GM19467 (cell line): ENCODE measurements at regions not wholly inside any gene's neighbourhood (a gene's known extent, or its start where the extent isn't known, plus 50 kb on each side); places are given as distances from the start of the nearest gene placed in this dataset.

ENCODE experiments used
- ATAC-seq: cut with Tn5 transposase; IDR thresholded peaks from one replicate; pipeline ENCODE4 v1.9.1; 2021; ENCODE audit warnings: mild to moderate bottlenecking, moderate library complexity; ENCODE audit not compliant: unreplicated experiment

GRCh38 chr1:58861506-58861905 is 77.7 kb upstream of the JUN start:
- ATAC-seq: no peak

DNA sequence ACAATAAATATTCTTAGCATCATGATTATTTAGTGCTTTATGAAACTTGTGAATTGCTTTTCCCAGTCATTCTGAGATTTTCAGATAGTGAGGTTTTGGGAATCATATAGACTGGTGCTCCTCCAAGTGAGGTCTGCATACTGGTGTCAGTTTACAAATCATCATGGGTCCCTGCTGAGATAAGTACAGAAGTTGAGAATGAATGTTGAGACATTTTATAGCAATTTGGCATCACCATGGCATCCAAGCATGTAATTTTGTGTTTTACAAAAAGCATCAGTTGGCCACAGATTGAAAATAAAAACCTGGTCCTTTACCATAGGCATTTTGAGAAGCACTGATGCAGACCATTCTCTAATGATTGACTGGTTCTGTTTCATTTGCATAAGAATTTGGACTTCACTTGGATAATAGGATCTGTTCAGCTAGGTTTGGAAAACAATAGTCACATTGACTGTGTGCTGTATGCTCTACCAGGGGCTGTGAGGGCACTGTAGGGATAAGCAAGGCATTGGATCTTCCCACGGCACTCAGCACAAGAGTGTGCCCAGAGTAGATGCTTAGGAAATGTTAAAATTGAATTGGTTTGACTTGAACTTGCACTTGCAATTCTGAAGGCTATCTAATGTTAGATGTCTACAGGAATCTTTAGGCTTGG is 79.0 kb upstream of the JUN start:
- no peak for ATAC-seq

DNA sequence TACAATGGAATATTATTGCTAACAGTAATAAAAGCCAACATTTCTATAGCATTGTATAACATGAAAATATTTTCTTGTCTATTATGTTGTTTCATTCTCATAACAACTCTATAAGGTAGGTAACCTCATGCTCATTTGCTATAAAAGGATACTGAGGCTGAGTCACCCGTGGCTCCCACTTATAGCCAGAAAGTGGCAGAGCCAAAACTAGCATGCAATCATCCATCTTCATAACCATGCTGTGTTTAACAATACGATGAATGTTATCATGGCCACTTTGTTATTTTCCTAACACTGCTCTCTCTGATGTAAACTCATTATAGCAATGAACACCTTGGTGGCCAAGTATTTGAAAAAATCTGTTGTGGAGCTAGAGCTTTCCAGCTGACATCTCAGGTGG is 80.8 kb upstream of the JUN start:
- no peak for ATAC-seq

DNA sequence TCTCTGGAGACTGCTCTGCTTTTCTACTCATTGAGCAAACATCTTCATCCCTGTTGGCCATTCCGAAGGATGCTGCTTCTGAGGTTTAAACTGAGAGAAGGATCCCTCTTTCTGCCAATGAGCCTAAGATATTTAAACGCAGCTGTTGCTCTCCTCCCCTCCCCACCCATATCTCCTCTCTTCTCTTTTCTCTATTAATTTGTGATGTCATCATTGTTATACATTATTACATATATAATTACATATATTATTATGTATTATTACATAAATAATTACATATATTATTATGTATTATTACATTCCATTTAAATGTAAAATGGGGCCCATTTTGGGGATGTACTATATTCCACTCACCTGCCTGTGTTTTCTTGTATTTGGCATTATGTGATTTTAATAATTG is 82.7 kb upstream of the JUN start:
- no peak for ATAC-seq

- ATAC-seq: no peak
Observed at GRCh38 chr1:58869638-58870297, 85.9 kb upstream of the JUN start.

DNA sequence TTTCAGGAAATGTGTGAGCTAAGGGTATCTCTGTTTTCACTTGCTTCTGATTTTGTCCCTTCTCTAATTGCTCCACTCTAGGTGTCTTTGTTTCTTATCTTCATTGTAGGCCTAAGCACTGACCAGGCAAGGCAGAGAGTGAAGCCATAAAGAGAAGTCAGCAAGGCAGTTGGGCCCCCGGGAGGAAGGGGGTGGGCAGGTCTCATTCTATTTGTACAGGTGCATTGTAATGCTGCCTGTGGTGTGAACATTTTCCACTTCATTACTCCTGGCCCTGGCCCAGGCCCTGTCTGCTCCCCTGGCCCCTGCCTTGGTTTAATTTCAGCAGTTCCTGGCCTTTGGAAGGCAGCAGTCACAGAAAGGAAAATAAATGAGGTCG is 86.4 kb upstream of the JUN start:
- no peak for ATAC-seq

GRCh38 chr1:58874342-58874741 is 90.5 kb upstream of the JUN start:
- ATAC-seq: no peak

DNA sequence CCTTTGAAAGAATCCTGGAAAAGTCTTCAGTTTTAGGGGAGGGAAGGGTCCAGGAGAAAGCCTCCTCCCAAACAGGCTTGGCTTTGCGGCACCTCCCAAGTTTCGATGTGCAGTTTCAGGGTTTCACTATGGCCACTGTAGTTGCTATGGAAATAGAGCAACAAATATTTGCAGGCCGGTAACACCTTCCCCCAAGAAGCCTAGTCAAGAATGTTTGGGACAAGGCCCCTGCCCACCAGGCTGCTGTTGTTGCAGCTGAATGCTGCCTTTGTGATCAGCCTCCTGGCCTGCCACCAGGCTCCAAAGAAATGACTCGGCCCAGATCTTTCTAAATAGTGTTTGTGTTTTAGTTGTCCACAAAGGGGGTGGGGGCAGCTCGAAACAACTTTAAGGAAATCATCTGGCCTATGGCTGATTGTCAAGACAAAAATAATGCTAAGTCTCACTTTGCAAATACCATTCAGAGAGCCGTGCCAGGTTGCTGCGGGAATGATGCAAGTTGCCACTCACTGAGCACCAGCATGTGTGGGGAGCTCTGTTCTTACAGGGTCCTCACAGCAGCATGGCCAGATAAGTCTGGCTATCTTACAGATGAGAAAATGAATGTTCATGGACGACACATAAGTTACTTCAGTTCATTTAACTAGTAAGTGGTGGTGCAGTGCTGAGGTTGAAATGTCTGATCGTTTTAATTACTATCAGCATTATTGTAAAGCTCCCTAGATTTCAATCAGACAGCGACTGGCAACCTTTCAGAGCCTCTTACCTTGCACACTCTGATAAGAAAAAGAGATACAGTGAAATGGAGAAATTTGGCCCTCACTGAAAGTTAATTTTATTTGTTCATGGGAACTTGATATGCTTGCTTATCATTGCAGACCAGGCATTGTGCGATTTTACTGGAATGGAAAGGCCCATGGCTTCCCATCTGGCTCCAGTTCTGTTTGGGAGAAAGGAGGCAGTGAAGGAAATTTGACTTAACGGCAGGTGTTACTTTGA is 91.2 kb upstream of the JUN start:
- no peak for ATAC-seq

DNA sequence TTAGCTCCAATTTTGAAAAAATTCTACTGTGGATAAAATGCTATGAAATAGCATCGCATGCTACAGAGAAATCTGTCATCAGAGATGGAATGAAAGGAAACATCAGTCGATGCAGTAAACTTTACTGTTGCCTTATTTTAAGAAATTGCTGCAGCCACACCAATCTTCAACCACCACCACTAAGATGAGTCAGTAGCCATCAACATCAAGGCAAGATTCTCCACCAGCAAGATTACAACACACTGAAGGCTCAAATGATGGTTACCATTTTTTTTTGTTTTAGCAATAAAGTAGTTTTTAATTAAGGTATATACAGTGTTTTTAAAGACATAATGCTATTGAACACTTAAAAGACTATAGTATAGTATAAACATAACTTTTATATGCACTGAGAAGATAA is 95.6 kb upstream of the JUN start:
- ATAC-seq: no peak

GRCh38 chr1:58880592-58880991 is 96.7 kb upstream of the JUN start:
- no peak for ATAC-seq

- ATAC-seq: no peak
Observed at GRCh38 chr1:58881471-58881994, 97.7 kb upstream of the JUN start.

GRCh38 chr1:58882322-58882948 is 98.6 kb upstream of the JUN start:
- no peak for ATAC-seq

- no peak for ATAC-seq
Observed at GRCh38 chr1:58883037-58883887, 99.4 kb upstream of the JUN start.

- ATAC-seq: no peak
Observed at GRCh38 chr1:58883888-58884482, 100.1 kb upstream of the JUN start.

- ATAC-seq: no peak
Observed at GRCh38 chr1:58884706-58885661, 101.1 kb upstream of the JUN start.

GRCh38 chr1:58885998-58886397 is 102.2 kb upstream of the JUN start:
- no peak for ATAC-seq

DNA sequence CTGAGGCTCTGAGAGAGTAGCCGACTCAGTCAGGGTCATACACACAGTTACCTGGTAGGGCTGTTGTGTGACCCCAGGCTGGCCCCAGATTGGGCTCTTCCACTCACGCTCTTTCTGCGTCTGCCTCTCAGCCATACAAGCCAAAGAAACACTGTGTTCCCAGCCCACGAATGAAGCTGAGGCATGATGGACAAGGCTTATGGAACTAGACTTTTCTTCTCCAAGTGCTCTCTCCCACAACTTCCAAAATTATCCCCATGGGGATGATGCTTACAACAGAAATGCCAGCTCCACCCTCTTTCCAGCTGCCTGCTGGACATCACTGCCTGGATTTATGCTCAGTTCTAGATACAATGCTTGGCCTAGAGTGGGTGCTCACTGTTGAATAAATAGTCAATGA is 102.8 kb upstream of the JUN start:
- ATAC-seq: no peak

DNA sequence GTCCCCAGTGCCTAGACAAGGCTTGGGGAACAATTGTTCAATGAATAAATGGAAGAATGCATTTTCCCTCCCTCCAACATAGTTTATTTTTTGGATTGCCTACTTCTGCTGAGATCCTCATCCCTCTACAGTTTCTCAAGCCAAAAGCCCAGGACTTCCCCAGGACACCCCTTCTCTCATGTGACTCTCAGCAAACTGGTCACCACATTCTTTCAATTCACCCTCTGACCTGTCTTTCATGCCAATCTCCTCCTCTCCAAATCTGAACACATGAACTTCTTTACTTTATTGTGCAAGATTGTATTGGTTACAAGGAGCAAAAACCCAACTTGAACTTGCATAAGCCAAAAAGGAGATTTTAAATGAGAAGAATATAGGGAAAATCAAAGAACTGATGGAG is 103.2 kb upstream of the JUN start:
- ATAC-seq: no peak

GRCh38 chr1:58888833-58889232 is 105.0 kb upstream of the JUN start:
- no peak for ATAC-seq
